Duodenal mucosa (tissue), 2 donors: ENCODE measurements at regions not wholly inside any gene's neighbourhood (a gene's known extent, or its start where the extent isn't known, plus 50 kb on each side); places are given as distances from the start of the nearest gene placed in this dataset.

ENCODE experiments used
- H3K27ac ChIP-seq: one replicate; pipeline ENCODE4 v1.7.0; 2013; ENCODE audit warnings: low read depth, low read length
- H3K27me3 ChIP-seq, 2 donors: one replicate each; pipeline ENCODE4 v1.7.0; 2013; ENCODE audit warnings: low read length in 2 of 2, control low read depth in 1 of 2; ENCODE audit not compliant: insufficient read depth in 2 of 2, control insufficient read depth in 1 of 2
- H3K36me3 ChIP-seq, 2 donors: one replicate each; pipeline ENCODE4 v1.7.0; 2013; ENCODE audit warnings: low read length in 2 of 2, control low read depth in 1 of 2; ENCODE audit not compliant: insufficient read depth in 2 of 2, control insufficient read depth in 1 of 2
- H3K4me1 ChIP-seq, 2 donors: one replicate each; pipeline ENCODE4 v1.7.0; 2013; ENCODE audit warnings: low read length in 2 of 2, control low read depth in 1 of 2; ENCODE audit not compliant: insufficient read depth in 2 of 2, control insufficient read depth in 1 of 2
- H3K4me3 ChIP-seq, 2 donors: one replicate each; pipeline ENCODE4 v1.7.0; 2013; ENCODE audit warnings: low read length in 2 of 2, low read depth in 1 of 2
- H3K9ac ChIP-seq, 2 donors: one replicate each; pipeline ENCODE4 v1.7.0; 2013; ENCODE audit warnings: low read length in 2 of 2, low read depth in 1 of 2
- H3K9me3 ChIP-seq, 2 donors: one replicate each; pipeline ENCODE4 v1.7.0; 2013; ENCODE audit warnings: low read length in 2 of 2, control low read depth in 1 of 2; ENCODE audit not compliant: control insufficient read depth in 1 of 2

- no peaks in the 10 kb centered on the region for H3K27me3 ChIP-seq
- no peak overlapping the region for H3K27ac ChIP-seq
Measured at GRCh38 chr18:11512096-11513025, 97.0 kb upstream of the SLC35G4 start.

GRCh38 chr18:11511434-11512095, 97.8 kb upstream of the SLC35G4 start:
- no peaks in the 10 kb centered on the region for H3K4me1 ChIP-seq
- H3K9ac ChIP-seq: no peak overlapping the region
- no peak overlapping the region for H3K4me3 ChIP-seq
- H3K27me3 ChIP-seq: no peaks in the 10 kb centered on the region
- no peaks in the 10 kb centered on the region for H3K36me3 ChIP-seq
- no peaks in the 10 kb centered on the region for H3K9me3 ChIP-seq
- no peak overlapping the region for H3K27ac ChIP-seq

More at GRCh38 chr18:11512096-11513025, 97.0 kb upstream of the SLC35G4 start:
- H3K36me3 ChIP-seq: no peaks in the 10 kb centered on the region
- H3K9me3 ChIP-seq: no peaks in the 10 kb centered on the region
- H3K9ac ChIP-seq: no peak overlapping the region
- no peaks in the 10 kb centered on the region for H3K4me1 ChIP-seq
- no peak overlapping the region for H3K4me3 ChIP-seq

DNA sequence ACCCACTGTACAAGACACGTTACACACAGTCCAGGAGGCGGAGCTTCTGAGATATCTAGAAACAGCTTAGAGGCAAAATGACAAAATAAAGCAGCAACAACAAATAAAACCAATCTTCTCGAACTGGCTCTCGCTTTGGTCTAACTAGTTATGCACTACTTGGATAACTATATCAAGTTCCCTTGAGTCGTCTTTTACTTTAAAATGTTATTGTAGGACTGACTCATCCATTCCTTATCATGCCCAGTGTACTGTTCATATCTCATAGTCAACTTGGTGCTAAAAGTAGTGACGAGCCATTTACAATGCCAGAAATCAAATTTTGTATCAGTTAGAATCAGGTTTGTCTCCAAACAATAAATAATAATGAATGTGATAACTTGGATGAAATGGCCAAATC, 102.5 kb upstream of the SLC35G4 start:
- H3K27me3 ChIP-seq: no peaks in the 10 kb centered on the region
- no peaks in the 10 kb centered on the region for H3K36me3 ChIP-seq
- no peak overlapping the region for H3K4me3 ChIP-seq
- H3K9ac ChIP-seq: no peak overlapping the region
- H3K9me3 ChIP-seq: no peaks in the 10 kb centered on the region
- no peaks in the 10 kb centered on the region for H3K4me1 ChIP-seq
- no peak overlapping the region for H3K27ac ChIP-seq

GRCh38 chr18:11505993-11506392, 103.4 kb upstream of the SLC35G4 start:
- Histone ChIP-seq H3K36me3 (no peaks in the 10 kb centered on the region), H3K27ac (no peak overlapping the region), H3K4me3 (no peak overlapping the region), H3K27me3 (no peaks in the 10 kb centered on the region), H3K9me3 (no peaks in the 10 kb centered on the region), H3K9ac (no peak overlapping the region), H3K4me1 (no peaks in the 10 kb centered on the region)

DNA sequence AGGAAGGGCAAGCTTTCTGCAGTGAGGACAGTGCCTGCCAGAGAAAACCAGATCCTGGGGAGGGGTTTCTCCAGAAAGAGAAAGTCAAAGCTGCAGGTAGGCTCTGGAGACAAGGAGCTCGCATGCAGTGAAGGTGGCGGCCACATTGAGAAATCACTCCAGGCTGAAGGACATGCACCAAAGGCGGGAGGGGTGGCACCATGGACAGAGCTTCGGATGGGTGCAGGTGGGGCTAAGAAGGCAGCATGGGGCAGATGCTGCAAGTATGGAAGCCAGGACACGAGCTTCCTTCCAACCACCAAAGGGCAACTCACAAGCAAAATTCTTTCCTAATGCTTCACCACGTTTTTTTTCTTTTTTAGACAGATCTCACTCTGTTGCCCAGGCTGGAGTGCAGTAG, 104.4 kb upstream of the SLC35G4 start:
- Histone ChIP-seq H3K9me3 (no peaks in the 10 kb centered on the region), H3K4me1 (no peaks in the 10 kb centered on the region), H3K4me3 (no peak overlapping the region), H3K9ac (no peak overlapping the region), H3K27me3 (no peaks in the 10 kb centered on the region), H3K36me3 (no peaks in the 10 kb centered on the region), H3K27ac (no peak overlapping the region)

DNA sequence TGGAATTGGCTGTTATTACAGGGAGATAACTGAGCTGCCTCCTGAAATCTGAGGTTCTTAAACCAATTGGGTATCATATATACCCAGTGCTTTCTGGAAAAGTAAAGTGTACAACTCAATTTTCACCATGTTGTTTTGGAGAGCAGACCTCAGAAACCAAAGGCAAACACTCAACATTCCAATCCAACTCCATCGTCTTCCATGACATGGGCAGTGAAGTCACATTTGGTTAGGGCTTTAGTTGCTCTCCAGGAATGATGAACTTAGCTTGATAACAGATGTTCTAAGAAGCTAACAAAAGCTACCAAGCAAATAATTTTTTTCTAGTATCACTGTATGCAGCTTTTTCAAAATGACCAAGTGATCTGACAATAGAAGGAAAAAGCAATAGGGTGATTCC, 107.0 kb upstream of the SLC35G4 start:
- H3K9ac ChIP-seq: no peak overlapping the region
- H3K27ac ChIP-seq: no peak overlapping the region
- H3K4me3 ChIP-seq: no peak overlapping the region
- H3K9me3 ChIP-seq: no peaks in the 10 kb centered on the region
- H3K4me1 ChIP-seq: no peaks in the 10 kb centered on the region
- H3K27me3 ChIP-seq: no peaks in the 10 kb centered on the region
- H3K36me3 ChIP-seq: no peaks in the 10 kb centered on the region

DNA sequence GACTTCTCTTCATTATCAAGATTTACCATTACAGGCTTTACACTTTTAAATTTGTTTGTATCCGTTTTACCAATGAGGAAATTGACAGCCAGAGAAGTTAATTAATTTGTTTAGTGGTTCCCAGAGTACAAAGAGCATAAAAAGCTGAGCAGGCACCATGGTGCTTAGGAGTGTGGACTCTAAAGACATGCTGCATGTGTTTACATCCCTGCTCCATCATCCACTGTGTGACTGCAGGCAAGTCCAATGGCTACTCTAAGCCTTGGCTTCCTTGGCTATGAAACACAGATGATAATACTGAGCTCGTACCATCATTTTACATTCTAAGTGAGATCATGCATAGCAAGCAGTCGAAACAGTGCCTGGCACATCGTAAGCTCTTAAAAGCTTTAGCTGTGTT, 108.0 kb upstream of the SLC35G4 start:
- Histone ChIP-seq H3K4me1 (no peaks in the 10 kb centered on the region), H3K27me3 (no peaks in the 10 kb centered on the region), H3K9me3 (no peaks in the 10 kb centered on the region), H3K36me3 (no peaks in the 10 kb centered on the region), H3K4me3 (no peak overlapping the region), H3K27ac (no peak overlapping the region), H3K9ac (no peak overlapping the region)

DNA sequence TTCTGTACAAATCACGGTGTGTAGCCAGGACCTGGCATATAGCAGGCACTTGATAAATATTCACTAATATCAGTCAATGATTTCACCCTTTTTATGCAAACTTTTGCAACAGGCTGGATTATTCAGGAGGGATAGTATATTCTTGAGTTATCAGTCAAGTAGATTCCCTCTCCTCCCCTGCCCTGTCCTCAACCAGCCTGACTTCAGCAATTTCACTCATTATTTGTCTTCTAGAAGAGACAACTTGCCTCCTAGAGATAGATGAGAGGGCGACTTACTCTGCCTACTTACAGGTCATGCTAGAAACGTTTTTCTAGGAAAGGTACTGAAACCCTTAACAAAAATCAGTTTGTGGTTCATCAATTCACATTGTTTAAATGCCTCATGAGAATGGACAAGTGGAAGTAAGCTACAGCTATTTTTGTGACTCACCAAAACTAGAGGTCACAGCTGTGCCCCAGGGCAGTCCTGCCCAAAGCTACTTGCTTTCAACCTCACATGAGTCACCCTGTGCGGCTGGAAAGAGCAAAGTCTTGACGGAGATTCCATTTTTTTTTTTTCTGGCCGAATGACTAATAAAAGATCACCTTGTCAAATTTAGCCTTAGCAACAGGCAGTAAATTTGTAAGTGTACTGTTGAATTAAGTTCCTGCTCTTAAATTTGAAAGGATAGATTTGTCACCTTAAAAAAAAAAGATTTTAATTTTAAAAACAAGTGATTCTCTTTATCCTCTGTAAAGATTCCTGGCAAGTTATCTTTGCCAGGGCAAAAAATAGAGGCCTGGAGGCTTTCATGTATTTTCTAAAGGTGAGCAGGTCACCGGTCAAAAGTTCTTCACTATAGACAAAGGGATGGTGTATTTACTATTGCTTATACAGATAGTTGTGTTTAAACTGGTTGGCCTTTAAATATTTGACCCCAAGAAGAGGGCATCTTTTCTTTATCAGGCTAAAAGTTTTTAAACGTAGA, 109.0 kb upstream of the SLC35G4 start:
- no peak overlapping the region for H3K9ac ChIP-seq
- no peak overlapping the region for H3K27ac ChIP-seq
- H3K9me3 ChIP-seq: no peaks in the 10 kb centered on the region
- H3K4me3 ChIP-seq: no peak overlapping the region
- H3K4me1 ChIP-seq: no peaks in the 10 kb centered on the region
- H3K27me3 ChIP-seq: no peaks in the 10 kb centered on the region
- H3K36me3 ChIP-seq: no peaks in the 10 kb centered on the region

- Histone ChIP-seq H3K4me3 (no peak overlapping the region), H3K4me1 (no peaks in the 10 kb centered on the region), H3K27ac (no peak overlapping the region), H3K36me3 (no peaks in the 10 kb centered on the region), H3K9me3 (no peaks in the 10 kb centered on the region), H3K9ac (no peak overlapping the region), H3K27me3 (no peaks in the 10 kb centered on the region)
Measured at GRCh38 chr18:11498821-11499220, 110.6 kb upstream of the SLC35G4 start.
